Lower leg skin (tissue), 4 donors: ENCODE measurements at regions not wholly inside any gene's neighbourhood (a gene's known extent, or its start where the extent isn't known, plus 50 kb on each side); places are given as distances from the start of the nearest gene placed in this dataset.

Experiments
- DNase-seq, 2 donors: peaks; one replicate each; pipeline ENCODE4 v3.0.0-alpha.2; 2019; ENCODE audit warnings: low spot score in 2 of 2
- H3K4me3 ChIP-seq: fragments of 200-600 bp; sonication (generic); 2 replicates; pipeline ENCODE4 v1.5.1; 2017; ENCODE audit warnings: mild to moderate bottlenecking, low read depth; ENCODE audit not compliant: poor library complexity, severe bottlenecking
- CTCF ChIP-seq, 3 donors: fragments of 450-650 bp; IDR thresholded peaks; one replicate each; pipeline ENCODE4 v1.5.1; 2016; ENCODE audit warnings: antibody characterized with exemption in 3 of 3, mild to moderate bottlenecking in 3 of 3, moderate library complexity in 2 of 3
- POLR2A ChIP-seq, 2 donors: fragments of 450-650 bp; IDR thresholded peaks; one replicate each; pipeline ENCODE4 v1.6.1; 2016 to 2017; ENCODE audit warnings: antibody characterized with exemption in 2 of 2, mild to moderate bottlenecking in 1 of 2, moderate library complexity in 1 of 2
- WGBS, 2 donors: methylation state at CpG; one replicate each; pipeline ENCODE4 v1.1.5; 2018; 5-methylcytosine and 5-hydroxymethylcytosine counted together
- intact Hi-C: fragments of 100-400 bp; cut with DNase I; formaldehyde crosslinking; loops from one replicate; pipeline ENCODE4 v1.15.0; 2023; ENCODE audit warnings: low total_unique reads

- intact Hi-C loops, result no loop called here
- TF ChIP-seq POLR2A (IDR thresholded peaks at IDR 0.05) (no peak), CTCF (IDR thresholded peaks at IDR 0.05) (no peak)
- 72 to 85% methylated on average over 2 of the region's 2 CpGs for WGBS, 2 donors
- no peak for DNase-seq
- H3K4me3 ChIP-seq, result no peak overlapping the region
Observed at GRCh38 chr15:47846128-47846868, 129.0 kb downstream of the SEMA6D start.

GRCh38 chr15:47846876-47847275 lies 129.6 kb downstream of the SEMA6D start:
- intact Hi-C loops, result no loop called here
- H3K4me3 ChIP-seq, result no peak overlapping the region
- 65 to 85% methylated on average over 3 of the region's 3 CpGs for WGBS, 2 donors
- TF ChIP-seq POLR2A (IDR thresholded peaks at IDR 0.05) (no peak), CTCF (IDR thresholded peaks at IDR 0.05) (no peak)
- DNase-seq, result no peak

- H3K4me3 ChIP-seq, result no peak overlapping the region
- DNase-seq, result no peak
- intact Hi-C loops, result no loop called here
- 41 to 64% methylated on average over 5 of the region's 5 CpGs for WGBS, 2 donors
- TF ChIP-seq POLR2A (IDR thresholded peaks at IDR 0.05) (no peak), CTCF (IDR thresholded peaks at IDR 0.05) (no peak)
Observed at GRCh38 chr15:47856071-47856470, 138.8 kb downstream of the SEMA6D start.

GRCh38 chr15:47857014-47857775 lies 139.9 kb downstream of the SEMA6D start:
- TF ChIP-seq CTCF (IDR thresholded peaks at IDR 0.05), result no peak
- no peak for TF ChIP-seq POLR2A (IDR thresholded peaks at IDR 0.05)
- no peak for DNase-seq
- 86 to 87% methylated on average over 5 of the region's 5 CpGs for WGBS, 2 donors
- no peak overlapping the region for H3K4me3 ChIP-seq
- intact Hi-C loops, result no loop called here

- no peak for DNase-seq
- intact Hi-C loops, result no loop called here
- no peak overlapping the region for H3K4me3 ChIP-seq
- TF ChIP-seq CTCF (IDR thresholded peaks at IDR 0.05), result no peak
- TF ChIP-seq POLR2A (IDR thresholded peaks at IDR 0.05), result no peak
- WGBS, 2 donors, result 72 to 81% methylated on average over 3 of the region's 3 CpGs
Observed at GRCh38 chr15:47857776-47858167, 140.5 kb downstream of the SEMA6D start.
